ENCODE measurements at regions not wholly inside any gene's neighbourhood (a gene's known extent, or its start where the extent isn't known, plus 50 kb on each side); places are given as distances from the start of the nearest gene placed in this dataset.

DNA sequence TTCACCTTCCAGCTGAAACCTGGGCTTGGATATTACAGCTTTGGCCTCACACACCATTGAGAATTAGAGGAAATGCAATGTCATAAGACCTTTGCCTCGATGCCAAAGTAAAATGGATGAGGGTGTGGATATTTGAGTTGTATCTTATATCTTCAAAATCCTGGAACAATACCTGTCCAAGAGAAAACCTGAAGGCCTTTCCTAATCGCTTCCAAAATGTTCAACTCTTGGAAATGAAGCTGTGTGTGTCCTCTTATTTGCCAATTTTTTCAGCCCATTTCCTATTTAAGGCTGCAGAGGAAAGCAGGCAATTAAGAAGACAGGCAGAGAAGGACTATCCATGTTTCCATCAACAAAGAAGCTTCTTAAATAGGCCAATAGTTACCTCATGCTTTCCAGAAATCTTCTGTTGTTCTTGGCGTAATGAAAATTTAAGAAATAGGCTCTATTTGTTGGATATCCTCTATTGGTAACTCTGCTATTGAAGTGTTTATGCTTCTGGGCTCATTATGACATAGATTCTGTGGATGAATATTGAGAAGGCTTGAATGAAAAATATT, 99.5 kb upstream of the ZBTB20 start:
- DNase-seq (no peak), ATAC-seq (ENCODE audit: poor library complexity) (peak; percentile 68)
- intact Hi-C loops (cut with DNase I) = no loop called here

DNA sequence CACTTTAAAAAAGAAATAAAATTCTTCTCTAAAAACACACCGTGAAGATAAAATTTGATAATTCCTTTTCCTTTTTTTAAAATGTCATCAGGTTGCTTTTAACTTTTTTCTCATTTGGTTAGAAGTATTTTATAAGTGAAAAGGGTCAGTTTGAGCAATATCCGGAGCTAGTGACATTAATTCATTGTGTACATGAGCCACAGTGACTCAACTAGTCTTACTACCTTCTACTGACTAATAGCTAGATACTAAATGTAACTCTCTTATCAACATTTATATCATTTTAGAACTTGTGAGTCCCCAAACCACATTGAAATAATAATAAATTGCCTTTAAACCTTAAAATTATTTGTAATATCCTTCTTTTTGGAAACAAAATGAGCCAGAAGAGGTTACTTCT, 101.2 kb upstream of the ZBTB20 start:
- no peak for ATAC-seq (ENCODE audit: poor library complexity)
- intact Hi-C loops (cut with DNase I) = no loop called here
- DNase-seq = no peak

DNA sequence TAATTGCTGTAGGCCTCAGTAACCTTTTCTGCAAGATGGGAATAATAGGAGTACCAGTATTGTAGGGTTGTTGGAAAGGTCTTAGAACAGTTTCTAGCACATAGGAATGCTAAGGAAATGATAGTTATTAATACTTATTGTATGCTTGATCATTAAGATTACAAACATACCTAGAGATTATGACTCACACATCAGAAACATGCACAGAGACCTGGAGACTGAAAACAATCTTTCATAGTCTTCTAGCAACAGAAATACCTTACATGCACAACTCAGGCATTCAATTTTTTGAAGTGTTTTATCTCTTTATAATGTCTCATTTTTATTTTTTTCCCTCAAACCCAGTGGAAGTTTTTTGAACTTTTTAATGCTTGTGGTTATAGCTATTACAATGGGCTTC, 104.4 kb upstream of the ZBTB20 start:
- DNase-seq = no peak
- ATAC-seq (ENCODE audit: poor library complexity) = no peak
- intact Hi-C loops (cut with DNase I) = no loop called here

DNA sequence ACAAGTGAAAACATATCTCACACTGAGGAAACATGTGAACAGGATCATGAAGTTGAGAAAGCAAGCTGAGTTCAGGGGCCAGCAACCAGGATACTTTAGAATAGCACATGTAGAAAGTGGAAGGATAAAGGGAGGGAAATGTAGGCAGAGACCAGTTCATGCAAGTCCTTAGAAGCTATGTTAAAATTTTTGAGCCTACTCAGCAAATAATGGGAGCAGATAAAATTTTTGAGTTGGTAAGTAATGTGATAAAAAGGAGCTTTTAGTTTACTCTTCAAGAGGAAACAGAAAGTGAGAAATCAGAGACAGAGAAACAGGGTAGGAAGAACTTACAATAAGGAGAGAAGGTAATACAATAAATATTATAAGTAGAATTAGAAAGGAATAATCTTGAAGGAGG, 105.6 kb upstream of the ZBTB20 start:
- intact Hi-C loops (cut with DNase I) = no loop called here
- no peak for ATAC-seq (ENCODE audit: poor library complexity)
- DNase-seq = no peak

DNA sequence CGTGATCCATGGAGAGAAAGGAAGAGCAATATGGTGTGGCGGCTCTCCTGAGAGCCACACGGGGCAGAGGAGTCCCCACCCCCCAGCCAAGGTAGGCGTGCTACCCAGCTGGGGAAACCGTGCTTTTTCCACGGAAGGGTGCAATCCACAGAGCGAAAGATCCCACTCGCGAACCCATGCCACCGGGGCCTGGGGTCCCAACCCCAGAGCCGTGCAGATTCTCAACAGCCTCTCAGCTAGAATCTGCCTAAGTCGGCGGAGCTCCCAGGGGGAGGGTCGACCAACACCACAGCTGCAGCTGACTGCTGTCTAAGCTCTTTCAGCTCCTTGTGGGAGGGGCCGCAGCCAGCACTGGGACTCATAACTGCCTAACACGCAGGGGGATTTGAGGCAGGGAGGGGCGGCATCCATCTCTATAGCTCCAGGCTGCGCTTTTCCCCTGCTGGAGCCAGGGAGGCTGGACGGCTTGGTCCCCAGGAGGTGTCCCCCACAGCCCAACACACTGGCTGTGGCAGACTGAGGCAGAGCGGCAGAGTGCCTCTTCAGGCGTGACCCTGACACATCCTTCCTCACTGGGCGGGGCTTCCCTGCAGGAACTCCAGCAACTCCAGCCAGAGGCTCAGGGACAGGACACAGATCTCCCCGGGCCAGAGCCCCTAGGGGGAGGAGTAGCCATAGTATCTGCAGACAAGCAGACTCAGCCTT, 107.6 kb upstream of the ZBTB20 start:
- ATAC-seq (ENCODE audit: poor library complexity) (no peak), DNase-seq (no peak)
- intact Hi-C loops (cut with DNase I) = no loop called here

DNA sequence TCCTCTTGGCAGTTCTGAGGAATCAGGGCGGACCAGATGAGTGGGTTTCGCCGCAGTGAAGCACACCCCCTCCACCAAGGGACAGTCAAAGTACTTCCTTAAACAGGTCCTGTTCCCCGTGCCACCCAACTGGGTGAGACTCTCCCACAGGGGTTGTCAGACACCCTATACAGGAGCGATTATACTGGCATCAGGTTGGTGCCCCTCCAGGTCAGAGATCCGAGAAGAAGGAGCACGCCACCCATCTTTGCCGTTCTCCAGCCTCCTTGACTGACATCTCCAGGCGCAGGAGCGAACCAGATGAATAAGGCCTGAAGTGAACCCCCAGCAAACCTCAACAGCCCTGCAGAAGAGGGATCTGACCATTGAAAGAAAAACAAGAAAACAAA, 108.1 kb upstream of the ZBTB20 start:
- DNase-seq = no peak
- intact Hi-C loops (cut with DNase I) = no loop called here
- ATAC-seq (ENCODE audit: poor library complexity) = no peak

DNA sequence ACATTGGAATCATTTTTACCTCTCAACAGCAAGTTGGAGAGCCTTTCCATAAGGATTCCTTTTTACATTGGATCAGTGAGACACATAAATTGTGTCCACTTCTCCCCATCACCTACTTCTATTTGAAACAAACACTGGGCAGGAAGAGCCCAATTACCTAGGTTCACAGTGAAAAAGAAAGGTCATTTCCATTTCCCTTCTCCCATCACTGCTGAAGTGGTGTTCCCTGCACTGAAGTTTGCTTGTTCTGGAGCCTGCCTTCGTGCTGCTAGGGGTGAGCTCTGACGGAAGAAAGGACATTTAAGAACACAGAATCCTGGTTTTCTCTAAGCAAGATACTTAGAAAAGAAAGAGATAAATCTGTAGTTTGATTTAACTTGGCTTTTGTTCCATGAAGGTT, 123.8 kb upstream of the ZBTB20 start:
- no peak for ATAC-seq (ENCODE audit: poor library complexity)

DNA sequence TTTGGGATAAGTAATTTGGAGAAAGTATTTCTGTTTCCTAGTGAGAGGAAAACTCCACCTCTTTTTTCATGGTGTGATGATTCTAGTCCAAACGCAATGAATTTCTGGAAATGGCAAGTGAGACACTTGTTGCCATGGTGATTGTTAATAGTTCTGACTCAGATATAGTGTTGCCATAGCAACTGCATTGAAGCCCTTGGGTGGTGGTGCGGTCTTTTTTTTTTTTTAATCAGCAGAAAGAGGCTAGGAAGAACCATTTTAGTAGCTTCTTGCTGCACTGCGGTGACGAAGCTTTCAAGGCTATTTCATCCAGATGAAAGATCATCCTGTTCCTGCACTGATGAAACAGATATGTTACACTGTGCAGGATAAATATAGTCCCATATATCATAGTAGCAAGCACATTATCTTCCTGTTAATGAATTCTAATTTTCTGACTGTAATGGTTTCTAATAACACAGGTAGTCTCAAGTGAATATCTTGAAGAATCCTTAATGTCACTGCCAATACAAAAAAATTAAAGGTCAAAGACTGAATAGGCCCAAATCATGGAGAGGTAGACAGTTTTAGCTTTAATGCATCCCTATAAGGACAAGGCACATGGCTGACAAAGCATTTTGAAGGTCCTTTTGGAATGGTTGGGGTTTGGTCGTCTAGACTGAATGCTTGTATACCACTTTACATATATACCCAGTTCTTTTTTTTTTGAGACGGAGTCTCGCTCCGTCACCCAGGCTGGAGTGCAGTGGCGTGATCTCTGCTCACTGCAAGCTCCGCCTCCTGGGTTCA, 125.1 kb upstream of the ZBTB20 start:
- intact Hi-C loops (cut with DNase I) = no loop called here
- no peak for ATAC-seq (ENCODE audit: poor library complexity)
- DNase-seq = no peak

More for the DNA sequence above, 123.8 kb upstream of the ZBTB20 start:
- DNase-seq = no peak
- intact Hi-C loops (cut with DNase I) = no loop called here

DNA sequence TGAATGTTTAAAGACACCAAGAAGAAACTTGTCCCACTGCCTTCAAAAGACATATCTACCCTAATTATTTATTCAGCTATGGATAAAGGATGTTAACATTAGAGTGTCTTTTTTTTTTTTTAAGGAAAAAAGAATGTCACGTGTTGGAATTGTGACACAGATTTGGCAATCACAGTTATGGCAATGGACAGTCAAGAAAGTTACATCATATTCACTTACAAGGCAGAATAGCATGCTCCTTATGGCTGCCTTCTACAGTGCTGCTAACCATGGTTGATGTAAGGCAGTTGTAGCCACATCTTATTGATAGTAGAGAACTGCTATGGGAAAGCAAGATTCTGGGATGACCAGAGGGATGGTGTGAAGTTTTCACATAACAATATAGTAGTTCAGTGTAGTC, 128.8 kb upstream of the ZBTB20 start:
- ATAC-seq (ENCODE audit: poor library complexity) (peak; percentile 64), DNase-seq (no peak)
- intact Hi-C loops (cut with DNase I) = no loop called here

DNA sequence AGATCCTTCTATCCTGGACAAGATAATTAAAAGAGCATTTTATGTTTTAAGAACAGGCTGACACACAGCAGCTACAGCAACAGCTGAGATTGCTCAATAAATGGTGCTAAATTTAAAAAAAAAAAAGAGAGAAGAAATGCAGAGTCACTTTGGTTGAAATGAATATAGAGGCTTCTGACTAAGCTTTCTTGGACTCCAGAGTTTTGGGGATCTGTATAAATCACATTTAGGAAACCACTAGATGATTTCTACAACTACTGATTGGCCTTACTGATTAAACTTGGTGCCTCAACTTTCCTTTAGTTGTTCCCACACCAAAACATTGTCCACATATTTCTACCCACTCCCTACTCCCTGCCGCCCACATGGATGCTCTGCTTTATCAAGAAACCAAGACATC, 132.9 kb upstream of the ZBTB20 start:
- DNase-seq (no peak), ATAC-seq (ENCODE audit: poor library complexity) (peak; percentile 72)
- intact Hi-C loops (cut with DNase I) = no loop called here

DNA sequence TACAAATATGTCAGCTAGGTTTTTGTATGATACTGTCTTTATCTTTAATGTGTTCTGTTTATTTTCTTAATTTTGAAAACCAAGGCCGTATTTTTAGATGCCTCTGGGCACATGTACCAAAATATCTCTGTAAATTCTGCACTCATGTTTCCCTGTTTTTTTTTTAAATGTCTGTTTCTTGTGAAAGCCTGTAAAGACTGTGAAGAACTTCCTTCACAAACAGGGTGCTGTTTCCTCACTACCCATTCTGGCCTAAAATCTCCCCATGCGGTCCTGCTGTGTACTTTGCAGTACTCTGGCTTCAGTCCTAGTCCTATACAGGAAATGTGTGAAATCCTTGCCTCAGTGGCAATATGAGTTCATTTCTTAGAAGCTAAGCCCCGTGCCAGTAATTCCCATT, 133.4 kb upstream of the ZBTB20 start:
- ATAC-seq (ENCODE audit: poor library complexity) (no peak), DNase-seq (no peak)
- intact Hi-C loops (cut with DNase I) = no loop called here

DNA sequence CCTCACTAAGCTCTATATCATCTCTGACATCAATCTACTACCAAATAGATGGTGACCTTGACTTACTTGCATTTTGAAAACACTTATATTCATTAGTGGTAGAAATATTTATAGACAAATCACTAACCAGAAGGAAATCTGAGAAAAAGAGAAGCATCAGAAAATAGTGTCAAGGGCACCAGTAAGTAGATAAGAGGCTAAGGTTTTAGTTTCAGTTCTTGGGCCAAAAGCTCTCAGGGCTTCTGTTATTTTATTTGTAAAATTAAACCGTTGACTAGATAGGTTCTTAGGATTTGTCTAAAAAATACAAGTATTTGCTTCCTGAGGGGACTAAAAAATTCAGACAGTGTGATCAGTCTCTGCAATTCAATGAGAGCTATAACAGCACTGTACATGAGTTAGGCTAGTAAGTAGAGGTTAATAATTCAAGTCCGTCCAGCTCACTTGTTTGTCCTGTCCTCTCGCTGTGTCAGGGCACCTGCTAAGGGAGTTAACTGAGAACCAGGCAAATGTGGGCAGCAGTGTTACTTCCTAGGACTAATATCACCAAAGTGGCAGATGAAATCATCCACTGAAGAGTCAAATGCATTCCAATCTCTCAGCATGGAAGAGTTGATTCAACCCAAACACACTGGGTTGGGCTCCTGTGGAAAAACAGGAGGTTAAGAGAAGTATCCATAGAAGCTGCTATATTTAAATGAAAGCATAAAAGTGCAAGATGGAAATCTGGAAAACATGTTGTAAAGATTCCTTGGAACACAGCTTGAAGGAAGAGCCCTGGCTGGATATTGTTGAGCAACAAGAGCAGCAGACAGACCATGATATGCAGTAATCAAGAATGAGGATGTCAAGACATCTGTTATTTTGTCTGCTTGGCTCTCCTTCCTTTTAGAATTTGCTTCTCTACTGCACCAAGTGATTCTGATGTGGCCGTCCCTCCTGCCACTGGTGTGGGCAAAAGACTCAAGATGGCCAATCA, 134.9 kb upstream of the ZBTB20 start:
- DNase-seq = no peak
- no peak for ATAC-seq (ENCODE audit: poor library complexity)
- intact Hi-C loops (cut with DNase I) = no loop called here

DNA sequence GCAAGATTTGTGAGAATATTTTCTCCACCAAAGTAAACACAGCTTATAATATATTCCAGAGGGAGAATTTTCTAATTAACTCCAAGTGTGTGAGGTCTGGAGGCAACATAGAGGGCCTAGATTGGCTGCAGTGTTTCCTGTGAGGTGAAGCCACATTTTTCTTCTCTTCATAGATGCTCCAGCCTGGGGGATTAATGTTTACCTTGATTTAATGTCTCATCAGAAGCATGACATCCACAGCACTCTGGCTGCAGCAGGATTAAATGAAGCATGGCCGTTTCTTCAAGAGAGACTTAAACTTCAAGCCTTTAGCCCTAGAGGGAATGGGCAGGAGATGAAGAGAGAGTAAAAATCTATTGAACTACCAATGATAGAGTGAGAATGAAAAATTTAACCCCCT, 137.9 kb upstream of the ZBTB20 start:
- intact Hi-C loops (cut with DNase I) = no loop called here
- ATAC-seq (ENCODE audit: poor library complexity) (no peak), DNase-seq (no peak)

DNA sequence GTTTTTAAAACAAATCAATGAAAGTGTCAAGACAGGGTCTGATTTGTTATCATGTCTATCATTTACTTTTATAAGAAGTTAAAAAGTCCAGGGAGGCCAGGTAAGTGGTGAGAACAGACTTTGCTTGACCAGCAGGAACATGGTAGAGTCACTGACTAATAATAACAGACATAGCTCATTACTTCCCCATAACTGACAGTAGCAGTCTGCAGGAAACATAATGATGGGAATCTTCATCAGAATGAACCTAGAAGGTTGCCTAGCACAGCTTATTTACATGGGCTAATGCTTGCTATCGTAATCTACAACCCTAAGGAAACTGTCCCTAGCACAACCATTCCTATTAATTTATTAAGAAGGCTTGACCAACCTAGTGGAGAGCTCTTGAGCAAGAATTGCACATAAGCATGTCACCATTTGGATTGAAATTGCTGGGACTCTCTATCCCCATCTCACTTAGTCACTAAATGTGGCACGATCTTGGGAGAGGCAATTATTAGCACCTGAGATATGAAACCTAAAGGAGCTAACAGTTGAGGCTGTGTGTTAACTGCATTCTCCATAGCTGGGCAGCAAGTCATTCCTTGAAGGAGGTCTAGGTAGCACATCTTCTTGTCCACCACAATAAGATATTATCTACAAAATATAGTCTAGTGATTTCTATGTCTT, 139.6 kb upstream of the ZBTB20 start:
- intact Hi-C loops (cut with DNase I) = no loop called here
- ATAC-seq (ENCODE audit: poor library complexity) (no peak), DNase-seq (no peak)

DNA sequence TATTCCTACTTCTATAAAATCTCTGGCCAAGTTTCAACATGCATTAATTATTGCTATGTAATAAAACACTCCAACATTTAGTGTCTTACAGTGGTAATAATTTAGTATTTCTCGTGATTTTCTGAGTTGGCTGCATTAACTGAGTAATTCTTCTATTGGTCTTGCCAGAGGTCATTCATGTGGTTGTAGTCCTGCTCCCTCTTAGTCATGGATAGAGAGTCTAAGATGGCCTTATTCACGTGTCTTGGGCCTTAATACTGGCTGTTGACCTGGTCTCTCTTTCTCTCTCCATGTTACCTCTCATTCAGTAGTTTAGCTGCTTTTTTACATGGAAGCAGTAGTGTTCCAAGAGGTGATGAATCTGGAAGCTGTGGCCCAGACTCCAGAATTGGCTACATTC, 140.1 kb upstream of the ZBTB20 start:
- no peak for DNase-seq
- intact Hi-C loops (cut with DNase I) = no loop called here
- ATAC-seq (ENCODE audit: poor library complexity) = no peak

DNA sequence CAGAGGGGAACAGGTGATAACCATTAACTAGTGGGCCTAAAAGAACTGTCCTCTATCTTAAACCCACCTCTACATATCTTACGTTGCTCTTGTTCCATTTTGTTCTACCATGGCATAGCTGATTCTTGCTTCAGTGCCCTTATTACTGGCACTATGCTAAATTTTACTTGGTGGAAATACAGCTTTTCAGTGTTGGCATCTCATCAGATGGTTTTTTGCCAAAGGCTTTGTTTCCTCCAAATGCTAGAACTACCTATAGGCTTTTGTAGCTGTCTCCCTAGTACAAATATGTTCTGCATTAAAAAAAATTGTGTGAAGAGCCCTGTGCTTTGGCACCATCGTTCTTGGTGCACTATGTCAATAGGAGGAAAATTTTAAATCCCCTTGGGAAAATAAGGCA, 145.0 kb upstream of the ZBTB20 start:
- ATAC-seq (ENCODE audit: poor library complexity) = no peak
- DNase-seq = no peak
- intact Hi-C loops (cut with DNase I) = no loop called here

DNA sequence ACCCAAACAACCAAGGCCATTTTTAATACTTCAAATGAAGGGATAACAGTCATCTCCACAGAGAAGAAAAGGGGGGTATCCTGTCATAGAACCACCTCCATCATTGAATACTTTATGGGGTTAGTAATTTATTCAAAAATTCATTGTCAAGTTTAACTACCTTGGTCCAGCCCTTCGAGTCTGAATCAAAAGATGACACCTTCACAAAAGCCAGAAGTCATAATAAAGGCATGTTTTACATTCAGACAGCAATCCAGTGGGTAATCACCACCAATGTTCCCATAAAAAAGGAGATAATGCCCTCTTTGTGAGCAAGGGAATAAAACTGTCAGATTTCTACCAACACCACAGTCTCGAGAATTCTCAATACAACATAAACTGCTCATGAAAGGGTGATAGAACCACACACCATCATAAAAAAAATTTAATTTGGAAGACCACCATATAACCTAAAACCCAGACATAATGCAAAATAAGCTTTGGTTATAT, 145.6 kb upstream of the ZBTB20 start:
- DNase-seq (no peak), ATAC-seq (ENCODE audit: poor library complexity) (no peak)
- intact Hi-C loops (cut with DNase I) = no loop called here

DNA sequence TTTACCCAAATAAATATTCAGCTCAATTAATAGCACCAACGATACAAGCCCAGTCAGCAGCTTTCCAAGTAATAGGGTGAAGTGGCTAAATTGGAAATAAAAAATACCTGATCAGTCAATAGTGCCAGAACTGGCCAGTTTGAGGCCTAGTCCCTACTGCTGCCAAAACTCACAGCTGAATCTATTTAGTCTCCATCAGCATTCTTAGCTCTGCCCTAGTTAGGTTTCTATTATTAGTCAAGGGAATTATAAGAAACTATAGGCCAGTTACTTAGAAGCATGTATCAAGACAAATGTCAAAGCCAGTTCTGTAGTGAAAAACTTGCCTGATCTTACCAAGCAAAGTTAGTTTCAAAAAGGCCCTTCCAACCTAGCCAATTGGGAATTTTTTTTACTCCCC, 146.2 kb upstream of the ZBTB20 start:
- peak; percentile 59 for ATAC-seq (ENCODE audit: poor library complexity)
- intact Hi-C loops (cut with DNase I) = no loop called here
- DNase-seq = no peak

All from Right ventricle myocardium superior (tissue), 1 donor.